ENCODE measurements at regions not wholly inside any gene's neighbourhood (a gene's known extent, or its start where the extent isn't known, plus 50 kb on each side); places are given as distances from the start of the nearest gene placed in this dataset.

- H3K4me3 Mint-ChIP-seq (ENCODE audit: unreplicated experiment) = no peak overlapping the region
These were observed 357.4 kb downstream of the MLLT3 start for GRCh38 chr9:20264896-20265295.

GRCh38 chr9:20262611-20263010, 359.7 kb downstream of the MLLT3 start:
- Histone ChIP-seq H3K9me3 (ENCODE audit: insufficient read depth, low read depth, low read length) (no peaks in the 10 kb centered on the region), H3K4me3 (ENCODE audit: insufficient read depth, low read depth, low read length) (no peak overlapping the region), H3K9ac (ENCODE audit: low read length) (no peak overlapping the region), H4K20me1 (ENCODE audit: insufficient read depth, low read length) (no peaks in the 10 kb centered on the region), H2AFZ (ENCODE audit: low read depth, low read length) (no peak overlapping the region), H3K27ac (ENCODE audit: low read depth, low read length) (no peak overlapping the region), H3K36me3 (ENCODE audit: insufficient read depth, low read length) (no peaks in the 10 kb centered on the region), H3K4me1 (ENCODE audit: insufficient read depth, low read length) (no peaks in the 10 kb centered on the region), H3K79me2 (ENCODE audit: insufficient read depth, low read length) (no peaks in the 10 kb centered on the region), H3K4me2 (ENCODE audit: low read length) (no peak overlapping the region), H3K27me3 (ENCODE audit: insufficient read depth, low read length) (no peaks in the 10 kb centered on the region)
- Mint-ChIP-seq H3K9me3 (ENCODE audit: unreplicated experiment) (peaks cover 4% of the 10 kb centered on the region), H3K36me3 (ENCODE audit: low read depth, unreplicated experiment) (no peaks in the 10 kb centered on the region), H3K27ac (ENCODE audit: unreplicated experiment) (no peak overlapping the region), H3K4me1 (ENCODE audit: low read depth, unreplicated experiment) (peaks cover 3% of the 10 kb centered on the region), H3K27me3 (ENCODE audit: low read depth, unreplicated experiment) (peaks cover 2% of the 10 kb centered on the region), H3K4me3 (ENCODE audit: unreplicated experiment) (no peak overlapping the region)
- TF ChIP-seq, protein P1, sequence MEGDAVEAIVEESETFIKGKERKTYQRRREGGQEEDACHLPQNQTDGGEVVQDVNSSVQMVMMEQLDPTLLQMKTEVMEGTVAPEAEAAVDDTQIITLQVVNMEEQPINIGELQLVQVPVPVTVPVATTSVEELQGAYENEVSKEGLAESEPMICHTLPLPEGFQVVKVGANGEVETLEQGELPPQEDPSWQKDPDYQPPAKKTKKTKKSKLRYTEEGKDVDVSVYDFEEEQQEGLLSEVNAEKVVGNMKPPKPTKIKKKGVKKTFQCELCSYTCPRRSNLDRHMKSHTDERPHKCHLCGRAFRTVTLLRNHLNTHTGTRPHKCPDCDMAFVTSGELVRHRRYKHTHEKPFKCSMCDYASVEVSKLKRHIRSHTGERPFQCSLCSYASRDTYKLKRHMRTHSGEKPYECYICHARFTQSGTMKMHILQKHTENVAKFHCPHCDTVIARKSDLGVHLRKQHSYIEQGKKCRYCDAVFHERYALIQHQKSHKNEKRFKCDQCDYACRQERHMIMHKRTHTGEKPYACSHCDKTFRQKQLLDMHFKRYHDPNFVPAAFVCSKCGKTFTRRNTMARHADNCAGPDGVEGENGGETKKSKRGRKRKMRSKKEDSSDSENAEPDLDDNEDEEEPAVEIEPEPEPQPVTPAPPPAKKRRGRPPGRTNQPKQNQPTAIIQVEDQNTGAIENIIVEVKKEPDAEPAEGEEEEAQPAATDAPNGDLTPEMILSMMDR (IDR thresholded peaks at IDR 0.05; ENCODE audit: insufficient read depth, low read depth, low read length) = no peak
- DNase-seq (ENCODE audit: low read depth) (no peak), FAIRE-seq (no peak)

More at GRCh38 chr9:20264896-20265295, 357.4 kb downstream of the MLLT3 start:
- no peak for DNase-seq (ENCODE audit: low read depth)
- no peak for TF ChIP-seq EZH2 (IDR thresholded peaks at IDR 0.05; ENCODE audit: insufficient read depth, low read length)
- Mint-ChIP-seq H3K27me3 (ENCODE audit: low read depth, unreplicated experiment) (peaks cover 2% of the 10 kb centered on the region), H3K36me3 (ENCODE audit: low read depth, unreplicated experiment) (no peaks in the 10 kb centered on the region), H3K27ac (ENCODE audit: unreplicated experiment) (no peak overlapping the region), H3K4me1 (ENCODE audit: low read depth, unreplicated experiment) (peaks cover 3% of the 10 kb centered on the region), H3K9me3 (ENCODE audit: unreplicated experiment) (peaks cover 4% of the 10 kb centered on the region)
- Histone ChIP-seq H3K27me3 (ENCODE audit: insufficient read depth, low read length) (no peaks in the 10 kb centered on the region), H3K36me3 (ENCODE audit: insufficient read depth, low read length) (no peaks in the 10 kb centered on the region), H4K20me1 (ENCODE audit: insufficient read depth, low read length) (no peaks in the 10 kb centered on the region), H3K9ac (ENCODE audit: low read length) (no peak overlapping the region), H3K4me1 (ENCODE audit: insufficient read depth, low read length) (no peaks in the 10 kb centered on the region), H2AFZ (ENCODE audit: low read depth, low read length) (no peak overlapping the region), H3K79me2 (ENCODE audit: insufficient read depth, low read length) (no peaks in the 10 kb centered on the region), H3K4me2 (ENCODE audit: low read length) (no peak overlapping the region), H3K27ac (ENCODE audit: low read depth, low read length) (no peak overlapping the region), H3K9me3 (ENCODE audit: insufficient read depth, low read depth, low read length) (no peaks in the 10 kb centered on the region), H3K4me3 (ENCODE audit: insufficient read depth, low read depth, low read length) (no peak overlapping the region)
- no peak for FAIRE-seq

GRCh38 chr9:20256284-20256948, 365.9 kb downstream of the MLLT3 start:
- no peak overlapping the region for H3K4me3 Mint-ChIP-seq (ENCODE audit: unreplicated experiment)
- no peaks in the 10 kb centered on the region for H3K9me3 ChIP-seq (ENCODE audit: insufficient read depth, low read depth, low read length)
- DNase-seq (ENCODE audit: low read depth) (no peak), FAIRE-seq (no peak)
- no peaks in the 10 kb centered on the region for H3K4me1 ChIP-seq (ENCODE audit: insufficient read depth, low read length)
- H3K36me3 ChIP-seq (ENCODE audit: insufficient read depth, low read length) = no peaks in the 10 kb centered on the region
- H3K9me3 Mint-ChIP-seq (ENCODE audit: unreplicated experiment) = peaks cover 4% of the 10 kb centered on the region
- no peak overlapping the region for H3K4me2 ChIP-seq (ENCODE audit: low read length)
- H3K27me3 ChIP-seq (ENCODE audit: insufficient read depth, low read length) = no peaks in the 10 kb centered on the region
- no peak for TF ChIP-seq EZH2 (IDR thresholded peaks at IDR 0.05; ENCODE audit: insufficient read depth, low read length)
- TF ChIP-seq, protein P1 (IDR thresholded peaks at IDR 0.05; ENCODE audit: insufficient read depth, low read depth, low read length) = no peak
- H3K4me3 ChIP-seq (ENCODE audit: insufficient read depth, low read depth, low read length) = no peak overlapping the region
- H3K79me2 ChIP-seq (ENCODE audit: insufficient read depth, low read length) = no peaks in the 10 kb centered on the region
- no peak overlapping the region for H2AFZ ChIP-seq (ENCODE audit: low read depth, low read length)
- H3K36me3 Mint-ChIP-seq (ENCODE audit: low read depth, unreplicated experiment) = no peaks in the 10 kb centered on the region
- no peak overlapping the region for H3K27ac ChIP-seq (ENCODE audit: low read depth, low read length)
- H3K4me1 Mint-ChIP-seq (ENCODE audit: low read depth, unreplicated experiment) = peaks cover 3% of the 10 kb centered on the region
- no peaks in the 10 kb centered on the region for H3K27me3 Mint-ChIP-seq (ENCODE audit: low read depth, unreplicated experiment)
- no peak overlapping the region for H3K9ac ChIP-seq (ENCODE audit: low read length)
- H4K20me1 ChIP-seq (ENCODE audit: insufficient read depth, low read length) = no peaks in the 10 kb centered on the region
- H3K27ac Mint-ChIP-seq (ENCODE audit: unreplicated experiment) = no peak overlapping the region

Data from astrocyte (in vitro differentiated cells and primary cell).